PC-9 (cell line): ENCODE measurements at regions not wholly inside any gene's neighbourhood (a gene's known extent, or its start where the extent isn't known, plus 50 kb on each side); places are given as distances from the start of the nearest gene placed in this dataset.

ENCODE experiments used
- BruUV-seq: library from RNA; stranded (reverse); fragments of 400-500 nt; replicated peaks from 2 replicates; lab custom pipeline; 2021; lab: Mats Ljungman, UMichigan
- CTCF ChIA-PET: fragments of 300-600 bp; sonication (Branson Sonifier 250); formaldehyde crosslinking; loops from one replicate; lab custom pipeline; 2022; ENCODE audit warnings: antibody characterized with exemption; lab: Charles Lee
- POLR2A ChIA-PET: fragments of 300-600 bp; sonication (Branson Sonifier 250); formaldehyde crosslinking; loops from one replicate; lab custom pipeline; 2022; ENCODE audit warnings: antibody characterized with exemption; ENCODE audit not compliant: unreplicated experiment; lab: Charles Lee
- DNase-seq, 2 experiments: peaks; one replicate each; pipeline versions ENCODE4 v3.0.0 to v3.0.0-alpha.2; 2015 to 2022; ENCODE audit warnings: mixed read lengths in 1 of 2
- H2AFZ ChIP-seq: fragments of 200-600 bp; sonication (generic); 2 replicates; pipeline ENCODE4 v1.8.1; 2017; ENCODE audit warnings: antibody characterized with exemption
- H3F3A ChIP-seq: fragments of 200-600 bp; sonication (generic); 2 replicates; pipeline ENCODE4 v1.8.1; 2017; ENCODE audit warnings: antibody characterized with exemption, mild to moderate bottlenecking, low read depth; ENCODE audit not compliant: insufficient read depth
- H3K27ac ChIP-seq: fragments of 200-600 bp; sonication (generic); 2 replicates; pipeline ENCODE4 v1.6.1; 2016; ENCODE audit warnings: mixed run types
- H3K27me3 ChIP-seq: fragments of 200-600 bp; sonication (generic); 2 replicates; pipeline ENCODE4 v1.6.1; 2016; ENCODE audit warnings: low read depth, mixed run types; ENCODE audit not compliant: insufficient read depth
- H3K36me3 ChIP-seq: fragments of 200-600 bp; sonication (generic); 2 replicates; pipeline ENCODE4 v1.6.1; 2016; ENCODE audit warnings: low read depth, mixed run types
- H3K4me1 ChIP-seq: fragments of 200-600 bp; sonication (generic); replicated peaks from 2 replicates; pipeline ENCODE4 v1.6.1; 2016; ENCODE audit warnings: mixed run types; ENCODE audit not compliant: insufficient read depth
- H3K4me2 ChIP-seq: fragments of 200-600 bp; sonication (generic); 2 replicates; pipeline ENCODE4 v1.6.1; 2017; ENCODE audit warnings: mixed run types
- H3K4me3 ChIP-seq: fragments of 200-600 bp; sonication (generic); 2 replicates; pipeline ENCODE4 v1.6.1; 2016; ENCODE audit warnings: mixed run types
- H3K79me2 ChIP-seq: fragments of 200-600 bp; sonication (generic); 2 replicates; pipeline ENCODE4 v1.6.1; 2017; ENCODE audit warnings: low read depth, mixed run types
- H3K9me2 ChIP-seq: fragments of 200-600 bp; sonication (generic); 2 replicates; pipeline ENCODE4 v1.8.1; 2017; ENCODE audit warnings: mild to moderate bottlenecking; ENCODE audit not compliant: insufficient read depth
- H3K9me3 ChIP-seq: fragments of 200-600 bp; sonication (generic); 2 replicates; pipeline ENCODE4 v1.8.1; 2016; ENCODE audit warnings: low read depth; ENCODE audit not compliant: insufficient read depth
- H4K20me1 ChIP-seq: fragments of 200-600 bp; sonication (generic); 2 replicates; pipeline ENCODE4 v1.8.1; 2017; ENCODE audit not compliant: insufficient read depth
- CTCF ChIP-seq: fragments of 200-600 bp; sonication (generic); conservative IDR thresholded peaks from 2 replicates; pipeline ENCODE4 v1.6.1; 2017; ENCODE audit warnings: mixed run types, antibody characterized with exemption, mild to moderate bottlenecking, moderate library complexity
- EZH2 ChIP-seq: fragments of 200-600 bp; sonication (generic); IDR thresholded peaks from 2 replicates; pipeline ENCODE4 v1.8.0; 2017; ENCODE audit warnings: antibody characterized with exemption, low read depth
- intact Hi-C: fragments of 100-400 bp; cut with micrococcal nuclease; formaldehyde crosslinking; loops from one replicate; pipeline ENCODE4 v1.10.0; 2022; ENCODE audit not compliant: unreplicated experiment

GRCh38 chr3:110752307-110752706 lies 319.3 kb upstream of the NECTIN3 start:
- intact Hi-C loops = no loop called here
- Histone ChIP-seq H3K4me3 (no peak overlapping the region), H3K4me1 (no peaks in the 10 kb centered on the region), H3K9me2 (no peaks in the 10 kb centered on the region), H3K9me3 (no peaks in the 10 kb centered on the region), H3K27me3 (no peaks in the 10 kb centered on the region), H2AFZ (no peak overlapping the region), H3K79me2 (no peaks in the 10 kb centered on the region), H3K36me3 (no peaks in the 10 kb centered on the region), H3K27ac (no peak overlapping the region), H3K4me2 (no peak overlapping the region), H3F3A (no peaks in the 10 kb centered on the region), H4K20me1 (no peaks in the 10 kb centered on the region)
- peak in 1 of 2 experiments; percentile 22 for DNase-seq
- TF ChIP-seq CTCF (no peak), EZH2 (no peak)
- no TSS peak for BruUV-seq
- ChIA-PET POLR2A (no interaction called here), CTCF (no interaction called here)

DNA sequence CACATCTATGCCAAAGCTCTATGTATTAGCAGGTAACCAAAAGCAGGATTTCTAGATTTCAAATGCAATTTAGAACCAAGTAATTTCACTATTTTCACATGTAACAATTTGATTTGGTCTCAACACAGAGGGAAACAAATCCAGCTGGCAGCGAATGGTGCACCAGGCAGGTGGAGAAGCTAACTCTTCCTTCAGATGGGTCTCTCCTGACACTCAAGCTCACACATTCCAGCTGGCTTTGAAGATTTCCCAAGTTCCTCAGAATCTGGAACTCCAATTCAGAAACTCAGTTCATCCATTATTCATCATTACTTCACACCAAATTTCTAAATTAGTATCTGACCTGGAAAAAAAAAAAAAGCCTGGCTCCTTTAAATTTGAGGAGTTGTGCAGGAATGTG lies 318.1 kb upstream of the NECTIN3 start:
- Histone ChIP-seq H3K36me3 (no peaks in the 10 kb centered on the region), H2AFZ (no peak overlapping the region), H3F3A (no peaks in the 10 kb centered on the region), H3K27me3 (no peaks in the 10 kb centered on the region), H3K9me3 (no peaks in the 10 kb centered on the region), H3K27ac (no peak overlapping the region), H3K4me2 (no peak overlapping the region), H3K4me1 (no peaks in the 10 kb centered on the region), H3K79me2 (no peaks in the 10 kb centered on the region), H3K9me2 (no peaks in the 10 kb centered on the region), H4K20me1 (no peaks in the 10 kb centered on the region), H3K4me3 (no peak overlapping the region)
- intact Hi-C loops = no loop called here
- CTCF ChIA-PET = no interaction called here
- POLR2A ChIA-PET = interaction anchor here (0.7 kb wide), 1 partner anchor 21 kb away, joined by 19 read pairs; no protein-coding TSS in a partner anchor
- TF ChIP-seq CTCF (no peak), EZH2 (no peak)
- DNase-seq = no peak
- BruUV-seq = no TSS peak

- ChIA-PET POLR2A (no interaction called here), CTCF (no interaction called here)
- H3K9me2 ChIP-seq = no peaks in the 10 kb centered on the region
- no peaks in the 10 kb centered on the region for H3K36me3 ChIP-seq
- TF ChIP-seq CTCF (no peak), EZH2 (no peak)
- H3K4me1 ChIP-seq = no peaks in the 10 kb centered on the region
- no peak overlapping the region for H3K27ac ChIP-seq
- H3K79me2 ChIP-seq = no peaks in the 10 kb centered on the region
- no peaks in the 10 kb centered on the region for H3F3A ChIP-seq
- no peak overlapping the region for H3K4me3 ChIP-seq
- no peak for DNase-seq
- intact Hi-C loops = no loop called here
- no TSS peak for BruUV-seq
- no peaks in the 10 kb centered on the region for H3K27me3 ChIP-seq
- H3K9me3 ChIP-seq = no peaks in the 10 kb centered on the region
- H4K20me1 ChIP-seq = no peaks in the 10 kb centered on the region
- no peak overlapping the region for H3K4me2 ChIP-seq
- no peak overlapping the region for H2AFZ ChIP-seq
Observed at GRCh38 chr3:110754212-110754916, 317.3 kb upstream of the NECTIN3 start.
